D341Med (cell line): ENCODE measurements at regions not wholly inside any gene's neighbourhood (a gene's known extent, or its start where the extent isn't known, plus 50 kb on each side); places are given as distances from the start of the nearest gene placed in this dataset.

ENCODE experiments used
- DNase-seq: peaks from one replicate; pipeline ENCODE4 v3.0.0; 2012; ENCODE audit warnings: low spot score

GRCh38 chr5:167790462-167791260 lies 500.8 kb upstream of the WWC1 start:
- DNase-seq = no peak

GRCh38 chr5:167792514-167792913 lies 498.9 kb upstream of the WWC1 start:
- DNase-seq = no peak

- no peak for DNase-seq
These were observed 497.7 kb upstream of the WWC1 start for GRCh38 chr5:167793700-167794099.

DNA sequence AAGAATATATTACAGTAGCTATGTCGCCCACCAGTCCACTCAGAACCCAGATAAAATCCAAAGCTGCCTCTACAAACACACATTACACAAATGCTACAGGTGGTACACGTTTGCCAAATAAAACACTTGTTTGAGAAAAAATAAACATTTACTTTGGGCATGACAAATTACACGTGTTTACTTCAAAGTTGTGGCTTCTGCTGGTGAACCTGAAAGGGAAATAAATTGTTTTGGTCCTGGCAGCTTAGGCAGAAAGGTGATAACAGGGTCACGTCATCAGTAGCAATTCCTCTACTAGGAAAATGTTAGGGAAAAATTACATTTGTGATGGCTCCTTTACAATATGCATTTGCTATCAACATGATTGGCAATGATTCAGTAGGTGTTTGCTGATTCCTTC lies 497.3 kb upstream of the WWC1 start:
- DNase-seq = no peak

GRCh38 chr5:167796672-167797071 lies 494.8 kb upstream of the WWC1 start:
- DNase-seq = no peak

DNA sequence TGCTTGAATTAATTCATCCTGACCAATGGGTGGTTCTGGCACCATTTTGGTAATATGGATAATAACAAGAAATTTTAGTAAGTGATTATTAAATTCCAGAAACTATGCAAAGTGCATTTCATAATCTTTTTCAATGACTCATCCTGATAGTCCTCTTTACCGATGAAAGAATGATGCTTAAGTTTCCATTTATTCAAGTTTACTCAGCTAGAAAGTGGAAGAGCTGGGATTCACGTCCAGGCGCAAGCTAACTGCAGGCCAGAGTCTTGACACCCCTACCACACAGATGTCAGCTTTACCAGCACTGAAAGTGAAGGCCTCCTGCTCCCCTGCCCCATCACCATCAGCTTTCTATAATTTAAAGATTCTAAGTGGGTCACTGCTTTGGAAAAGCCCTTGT lies 493.5 kb upstream of the WWC1 start:
- DNase-seq = no peak

- no peak for DNase-seq
These were observed 493.0 kb upstream of the WWC1 start for GRCh38 chr5:167798448-167798847.

GRCh38 chr5:167800427-167800826 lies 491.0 kb upstream of the WWC1 start:
- no peak for DNase-seq

DNA sequence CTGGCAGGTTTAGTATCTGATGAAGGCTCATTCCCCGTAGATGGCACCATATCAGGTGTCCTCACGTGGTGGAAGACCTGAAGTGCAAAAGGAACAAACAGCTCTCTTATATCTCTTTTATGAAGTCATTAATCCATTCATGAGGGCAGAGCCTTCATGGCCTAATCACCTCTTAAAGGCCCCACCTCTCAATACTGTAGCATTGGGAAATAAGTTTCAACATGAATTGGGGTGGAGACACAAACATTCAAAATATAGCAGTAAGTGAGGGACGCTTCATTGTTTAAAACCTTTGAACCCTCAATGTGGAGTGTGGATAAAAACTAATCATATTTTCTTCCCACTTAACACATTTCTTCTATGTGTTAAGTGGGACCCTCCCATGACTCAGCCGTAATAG lies 489.4 kb upstream of the WWC1 start:
- no peak for DNase-seq

DNA sequence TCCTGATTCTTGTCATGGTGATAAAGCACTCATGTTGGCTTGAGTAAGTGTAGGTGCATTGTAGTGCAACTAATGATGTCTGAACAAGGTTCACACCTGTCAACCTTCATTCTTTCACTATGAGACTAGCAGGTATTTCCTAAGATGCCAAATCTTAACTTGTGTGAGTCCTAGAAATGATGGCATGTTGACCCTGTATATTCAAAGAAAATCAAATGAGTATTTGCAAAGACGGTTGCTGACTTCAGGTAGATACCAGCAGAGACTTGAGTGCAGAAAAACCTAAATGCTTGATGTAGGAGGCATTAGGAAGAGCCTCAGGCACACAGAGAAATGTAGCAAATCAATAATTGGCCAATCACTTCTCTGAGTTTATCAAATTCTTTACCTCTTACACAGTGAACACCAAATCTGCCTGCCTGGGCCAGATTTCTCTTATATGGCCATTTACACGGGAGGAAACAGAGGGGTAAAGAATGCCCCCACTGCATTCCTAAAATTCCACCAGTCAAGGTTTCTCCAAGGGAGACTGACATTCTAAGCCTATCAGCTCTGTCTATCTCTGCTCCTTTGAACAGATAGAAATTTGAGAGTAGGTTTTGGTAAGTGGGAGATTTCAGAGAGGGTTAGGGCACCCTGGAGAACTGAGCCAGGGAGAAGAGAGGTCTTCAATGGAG lies 488.6 kb upstream of the WWC1 start:
- no peak for DNase-seq

GRCh38 chr5:167804512-167805220 lies 486.8 kb upstream of the WWC1 start:
- no peak for DNase-seq

- no peak for DNase-seq
These were observed 480.9 kb upstream of the WWC1 start for GRCh38 chr5:167810573-167810972.

GRCh38 chr5:167812871-167813270 lies 478.6 kb upstream of the WWC1 start:
- DNase-seq = no peak

DNA sequence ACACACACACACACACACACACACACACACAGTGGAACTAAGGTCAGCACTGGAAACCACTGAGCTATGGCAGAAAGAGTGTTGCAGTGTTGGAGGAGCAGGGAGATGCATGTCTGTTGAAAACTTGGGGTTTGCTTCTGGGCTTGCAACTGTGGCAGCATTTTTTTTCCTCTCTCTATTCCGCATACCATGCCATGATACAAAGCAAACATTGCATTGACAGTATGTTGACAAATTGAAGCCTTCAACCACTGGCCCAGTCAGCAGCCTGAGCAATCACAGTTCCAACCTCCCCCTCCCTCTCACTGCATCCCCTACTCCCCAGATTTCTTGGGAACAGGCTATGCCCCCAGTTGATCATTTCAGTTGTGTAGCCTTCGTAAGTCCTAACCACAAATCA lies 478.1 kb upstream of the WWC1 start:
- DNase-seq = no peak

- no peak for DNase-seq
These were observed 477.4 kb upstream of the WWC1 start for GRCh38 chr5:167814040-167814439.

DNA sequence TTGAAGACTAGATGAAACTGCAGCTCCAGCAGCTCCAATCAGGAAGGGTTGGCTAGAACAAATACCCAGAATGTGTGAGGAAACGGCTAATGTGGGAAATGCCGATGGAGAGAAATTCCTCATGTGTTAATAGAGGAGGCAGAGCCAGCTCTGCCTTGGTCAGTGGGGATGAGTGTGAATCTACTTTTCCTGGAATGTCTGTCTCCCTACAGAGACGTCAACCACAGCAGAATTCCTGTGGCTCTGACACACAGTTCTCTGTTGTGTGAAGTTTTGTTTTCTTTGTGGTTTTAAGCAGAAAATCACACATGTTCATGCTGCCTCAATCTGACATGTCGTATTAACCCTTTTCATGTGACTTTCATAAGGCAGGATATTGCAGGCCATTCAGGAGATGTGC lies 476.6 kb upstream of the WWC1 start:
- DNase-seq = no peak

DNA sequence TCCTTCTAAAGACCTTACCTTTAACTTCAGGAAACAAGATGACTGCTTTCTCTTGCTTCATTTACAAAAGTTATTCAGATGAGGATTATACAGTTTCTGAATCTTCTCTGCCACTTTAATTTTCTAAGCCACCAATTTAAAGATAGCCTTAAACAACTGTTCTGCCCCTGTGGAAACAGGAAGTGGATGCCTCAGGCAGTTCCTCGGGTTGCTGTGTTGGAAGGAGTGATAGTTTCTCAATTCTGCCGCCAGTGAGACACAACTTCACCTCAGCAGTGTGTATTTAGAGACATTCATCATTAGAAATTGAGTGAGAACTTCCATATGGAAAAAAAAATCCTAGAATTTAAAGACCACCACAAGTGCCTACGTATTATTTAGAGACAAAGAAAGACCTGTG lies 475.1 kb upstream of the WWC1 start:
- no peak for DNase-seq

DNA sequence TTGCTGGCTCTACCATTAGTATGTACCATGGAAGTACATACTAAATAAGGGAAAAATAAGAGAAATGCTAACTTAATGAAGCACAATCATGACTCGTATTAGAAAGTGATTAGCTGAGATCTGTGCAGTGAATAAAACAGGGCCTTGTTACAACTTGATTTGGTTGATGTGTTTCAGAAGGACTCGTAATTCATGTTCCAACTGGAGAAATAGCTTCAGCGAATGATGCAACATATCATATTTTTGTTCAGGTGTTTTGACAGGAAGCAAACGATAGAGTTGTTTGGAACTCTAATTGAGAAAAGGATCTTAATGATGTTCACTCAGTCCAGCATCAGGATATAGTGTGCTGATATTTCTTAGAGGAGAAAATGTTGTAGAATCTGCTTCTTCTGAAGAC lies 474.6 kb upstream of the WWC1 start:
- no peak for DNase-seq

DNA sequence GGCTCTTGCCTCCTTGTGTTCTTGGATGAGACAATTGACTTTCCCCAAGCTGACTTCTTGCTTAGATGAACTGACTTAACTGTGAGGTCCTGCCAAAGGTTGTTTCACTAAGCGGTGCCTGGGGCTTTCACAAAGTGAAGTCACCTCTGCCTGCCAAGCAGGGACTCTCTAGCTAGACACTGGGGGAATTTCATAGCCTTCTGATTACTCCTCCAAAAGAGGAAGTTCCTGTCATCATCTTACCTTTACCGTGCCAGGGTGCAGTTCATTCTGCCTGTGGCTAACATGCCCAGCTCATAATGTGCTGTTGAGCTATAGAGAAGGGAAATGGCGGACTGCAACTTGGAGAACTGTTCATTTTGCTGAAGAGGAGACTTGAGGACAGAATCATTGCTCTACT lies 472.0 kb upstream of the WWC1 start:
- DNase-seq = no peak

DNA sequence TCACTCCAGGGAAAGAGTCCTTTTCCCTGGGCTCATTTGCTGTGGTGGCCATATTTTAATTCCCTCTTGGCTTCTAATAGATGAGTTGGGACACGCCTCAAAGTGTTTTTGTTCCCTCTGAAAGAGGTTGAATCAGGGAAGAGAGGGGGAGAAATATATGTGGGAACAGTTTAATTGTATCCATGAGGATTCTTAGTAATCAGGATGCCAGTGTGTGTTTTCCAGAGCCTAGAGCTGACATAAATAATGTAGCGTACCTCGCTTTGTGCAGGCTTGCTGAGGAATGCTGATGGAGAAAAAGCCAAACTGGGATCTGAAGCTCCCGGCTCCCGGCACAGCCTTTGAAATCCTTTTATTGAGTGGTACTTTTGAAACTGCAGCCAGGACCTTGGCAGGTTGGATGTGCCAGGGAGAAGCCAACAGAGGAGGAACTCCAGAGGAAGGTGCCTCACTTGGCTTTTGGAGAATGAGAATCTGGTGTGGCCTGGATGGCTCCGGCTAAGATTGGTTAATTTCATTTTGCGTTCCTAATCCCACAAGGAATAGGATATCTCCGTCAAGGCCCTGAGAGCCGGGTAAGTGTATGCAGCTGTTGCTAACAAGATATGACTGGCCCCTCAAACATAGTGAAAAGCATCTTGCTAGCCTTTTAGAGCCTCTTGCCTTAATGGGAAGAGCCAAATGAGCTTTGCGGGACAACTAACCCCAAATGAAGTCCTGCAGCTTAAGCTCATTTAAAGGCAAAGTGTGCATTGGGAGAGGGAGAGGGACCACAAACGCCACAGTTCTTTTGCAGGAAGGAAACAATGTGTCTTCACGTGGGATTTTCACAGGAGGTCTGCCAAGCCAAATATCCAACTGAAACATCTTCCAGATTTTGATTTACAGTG lies 471.1 kb upstream of the WWC1 start:
- no peak for DNase-seq

- DNase-seq = no peak
These were observed 470.3 kb upstream of the WWC1 start for GRCh38 chr5:167821151-167821550.

DNA sequence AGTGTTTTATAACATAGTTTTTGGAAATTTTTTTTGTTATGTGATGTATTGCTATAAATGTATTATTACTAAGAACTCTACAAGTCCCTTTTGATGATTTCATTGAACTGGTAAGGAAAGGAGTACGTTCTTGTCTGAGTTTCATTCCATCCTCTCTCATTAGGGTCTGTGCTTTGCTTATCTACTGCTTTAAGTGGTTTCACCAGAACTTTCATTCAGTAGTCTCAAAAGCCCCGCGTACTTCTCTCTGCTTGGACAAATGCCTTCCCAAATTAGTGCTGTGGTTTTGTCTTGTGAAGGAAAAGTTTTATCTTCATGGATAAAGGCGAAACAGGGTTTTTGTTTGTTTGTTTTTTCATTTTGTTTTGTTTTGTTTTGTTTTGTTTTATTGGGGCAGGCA lies 469.8 kb upstream of the WWC1 start:
- no peak for DNase-seq
